A673 (cell line): ENCODE measurements at regions not wholly inside any gene's neighbourhood (a gene's known extent, or its start where the extent isn't known, plus 50 kb on each side); places are given as distances from the start of the nearest gene placed in this dataset.

Experiments used
- BruUV-seq: library from RNA; stranded (reverse); fragments of 400-500 nt; replicated peaks from 2 replicates; lab custom pipeline; 2021; lab: Mats Ljungman, UMichigan
- CTCF ChIA-PET: fragments of 300-600 bp; sonication (Branson Sonifier 250); formaldehyde crosslinking; loops from one replicate; lab custom pipeline; 2022; ENCODE audit warnings: antibody characterized with exemption; lab: Charles Lee
- POLR2A ChIA-PET: fragments of 300-600 bp; sonication (Branson Sonifier 250); formaldehyde crosslinking; loops from one replicate; lab custom pipeline; 2022; ENCODE audit warnings: antibody characterized with exemption; ENCODE audit not compliant: low non-redundant PET; lab: Charles Lee
- DNase-seq: peaks from one replicate; pipeline ENCODE4 v3.0.0-alpha.2; 2015; ENCODE audit warnings: low spot score
- H3K27ac ChIP-seq: fragments of 200-600 bp; sonication (generic); 2 replicates; pipeline ENCODE4 v1.5.1; 2016; ENCODE audit warnings: mixed run types, low read depth, mild to moderate bottlenecking, mixed read lengths, antibody characterized with exemption, low read length; ENCODE audit not compliant: poor library complexity, severe bottlenecking
- H3K27me3 ChIP-seq: fragments of 200-600 bp; sonication (generic); replicated peaks from 2 replicates; pipeline ENCODE4 v1.6.1; 2017; ENCODE audit warnings: mixed run types, low read depth, mild to moderate bottlenecking, mixed read lengths, antibody characterized with exemption, low read length; ENCODE audit not compliant: insufficient read depth, poor library complexity
- H3K36me3 ChIP-seq: fragments of 200-600 bp; sonication (generic); 2 replicates; pipeline ENCODE4 v1.6.1; 2016; ENCODE audit warnings: mixed run types, mild to moderate bottlenecking, mixed read lengths, antibody characterized with exemption, low read length; ENCODE audit not compliant: insufficient read depth, poor library complexity, severe bottlenecking
- H3K4me1 ChIP-seq: fragments of 200-600 bp; sonication (generic); 2 replicates; pipeline ENCODE4 v1.6.1; 2017; ENCODE audit warnings: mixed run types, mild to moderate bottlenecking, mixed read lengths, antibody characterized with exemption, low read length; ENCODE audit not compliant: insufficient read depth, poor library complexity, severe bottlenecking
- H3K4me3 ChIP-seq: fragments of 200-600 bp; sonication (generic); 2 replicates; pipeline ENCODE4 v1.5.1; 2016; ENCODE audit warnings: low read depth, mixed run types, mild to moderate bottlenecking, mixed read lengths, low read length; ENCODE audit not compliant: poor library complexity, severe bottlenecking
- H3K9me3 ChIP-seq: fragments of 200-600 bp; sonication (generic); 2 replicates; pipeline ENCODE4 v1.6.1; 2016; ENCODE audit warnings: mixed run types, low read depth, mild to moderate bottlenecking, mixed read lengths, antibody characterized with exemption, low read length; ENCODE audit not compliant: poor library complexity, severe bottlenecking
- EZH2 ChIP-seq: fragments of 200-600 bp; sonication (generic); IDR thresholded peaks from 2 replicates; pipeline ENCODE4 v1.6.1; 2017; ENCODE audit warnings: borderline replicate concordance, low read depth, mild to moderate bottlenecking, mixed read lengths, antibody characterized with exemption, low read length; ENCODE audit not compliant: poor library complexity, severe bottlenecking
- intact Hi-C: fragments of 100-400 bp; cut with micrococcal nuclease; formaldehyde crosslinking; loops from one replicate; pipeline ENCODE4 v1.10.0; 2022; ENCODE audit not compliant: unreplicated experiment
- TF ChIP-seq, protein P1 (sequence below): fragments of 300-800, 200-600 bp; sonication (generic); conservative IDR thresholded peaks from 2 replicates; pipeline ENCODE4 v1.5.1; 2017; ENCODE audit warnings: low read depth, mild to moderate bottlenecking, antibody characterized with exemption, low read length, moderate library complexity, mixed read lengths

DNA sequence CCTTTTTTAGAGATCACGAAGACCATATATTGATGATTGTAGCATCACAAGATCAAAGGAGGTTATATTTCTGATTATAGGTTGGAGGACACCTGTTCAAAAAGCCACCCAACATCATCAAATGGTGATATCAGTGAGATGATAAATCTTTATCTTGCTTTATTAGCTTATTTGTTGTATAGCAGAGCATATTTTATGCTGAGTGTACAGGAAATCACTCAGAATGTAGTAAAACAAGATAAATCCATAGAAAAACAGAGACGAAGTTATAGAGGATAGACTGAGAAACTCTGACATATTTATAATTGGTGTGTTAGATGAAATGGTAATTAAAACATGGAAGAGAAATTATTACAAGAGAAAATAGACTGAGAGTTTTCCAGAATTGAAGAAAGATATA is 69.8 kb upstream of the DMAC1 start:
- TF ChIP-seq EZH2 = no peak
- TF ChIP-seq, protein P1, sequence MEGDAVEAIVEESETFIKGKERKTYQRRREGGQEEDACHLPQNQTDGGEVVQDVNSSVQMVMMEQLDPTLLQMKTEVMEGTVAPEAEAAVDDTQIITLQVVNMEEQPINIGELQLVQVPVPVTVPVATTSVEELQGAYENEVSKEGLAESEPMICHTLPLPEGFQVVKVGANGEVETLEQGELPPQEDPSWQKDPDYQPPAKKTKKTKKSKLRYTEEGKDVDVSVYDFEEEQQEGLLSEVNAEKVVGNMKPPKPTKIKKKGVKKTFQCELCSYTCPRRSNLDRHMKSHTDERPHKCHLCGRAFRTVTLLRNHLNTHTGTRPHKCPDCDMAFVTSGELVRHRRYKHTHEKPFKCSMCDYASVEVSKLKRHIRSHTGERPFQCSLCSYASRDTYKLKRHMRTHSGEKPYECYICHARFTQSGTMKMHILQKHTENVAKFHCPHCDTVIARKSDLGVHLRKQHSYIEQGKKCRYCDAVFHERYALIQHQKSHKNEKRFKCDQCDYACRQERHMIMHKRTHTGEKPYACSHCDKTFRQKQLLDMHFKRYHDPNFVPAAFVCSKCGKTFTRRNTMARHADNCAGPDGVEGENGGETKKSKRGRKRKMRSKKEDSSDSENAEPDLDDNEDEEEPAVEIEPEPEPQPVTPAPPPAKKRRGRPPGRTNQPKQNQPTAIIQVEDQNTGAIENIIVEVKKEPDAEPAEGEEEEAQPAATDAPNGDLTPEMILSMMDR = no peak
- intact Hi-C loops = no loop called here
- DNase-seq = no peak
- POLR2A ChIA-PET = no interaction called here
- no peaks in the 10 kb centered on the region for H3K9me3 ChIP-seq
- CTCF ChIA-PET = no interaction called here
- no peaks in the 10 kb centered on the region for H3K4me1 ChIP-seq
- no peaks in the 10 kb centered on the region for H3K36me3 ChIP-seq
- H3K4me3 ChIP-seq = no peak overlapping the region
- no peaks in the 10 kb centered on the region for H3K27me3 ChIP-seq
- no peak overlapping the region for H3K27ac ChIP-seq
- BruUV-seq = no TSS peak

DNA sequence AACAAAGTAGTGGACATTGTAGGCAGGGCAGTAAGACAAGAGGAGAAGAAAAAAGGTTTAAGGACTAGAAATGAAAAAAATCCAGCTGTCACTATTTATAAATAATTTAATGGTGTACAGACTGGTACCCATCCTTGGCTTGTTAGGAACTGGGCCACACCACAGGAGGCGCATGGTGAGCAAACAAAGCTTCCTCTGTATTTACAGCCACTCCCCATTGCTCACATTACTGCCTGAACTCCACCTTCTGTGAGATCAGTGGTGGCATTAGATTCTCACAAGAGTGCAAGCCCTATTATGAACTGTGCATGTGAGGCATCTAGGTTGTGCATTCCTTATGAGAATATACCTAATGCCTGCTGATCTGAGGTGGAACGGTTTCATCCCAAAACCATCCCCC is 62.6 kb upstream of the DMAC1 start:
- Histone ChIP-seq H3K36me3 (no peaks in the 10 kb centered on the region), H3K9me3 (no peaks in the 10 kb centered on the region), H3K27me3 (no peaks in the 10 kb centered on the region), H3K27ac (no peak overlapping the region), H3K4me3 (no peak overlapping the region), H3K4me1 (no peaks in the 10 kb centered on the region)
- POLR2A ChIA-PET = no interaction called here
- intact Hi-C loops = no loop called here
- CTCF ChIA-PET = no interaction called here
- no peak for TF ChIP-seq EZH2
- TF ChIP-seq, protein P1 = no peak
- no TSS peak for BruUV-seq
- DNase-seq = no peak

DNA sequence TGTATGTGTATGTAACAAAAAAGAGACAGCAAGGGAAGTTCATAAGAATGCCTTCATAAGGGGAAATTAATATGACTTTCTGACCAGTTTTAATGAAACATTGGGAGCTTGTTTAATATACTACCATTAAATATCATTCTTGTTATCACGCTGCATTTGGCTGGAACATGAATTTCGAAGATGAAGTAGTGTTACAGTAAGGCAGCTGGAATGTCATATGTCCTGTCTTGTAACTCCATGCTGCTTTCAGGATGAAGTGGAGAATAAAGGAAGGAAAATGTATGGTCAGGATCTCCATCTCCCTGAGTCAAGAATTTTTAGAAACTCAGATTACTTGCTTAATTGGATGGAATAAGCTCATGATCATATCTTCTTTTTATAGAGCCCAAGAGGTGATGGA is 61.5 kb upstream of the DMAC1 start:
- intact Hi-C loops = no loop called here
- Histone ChIP-seq H3K9me3 (no peaks in the 10 kb centered on the region), H3K36me3 (no peaks in the 10 kb centered on the region), H3K27ac (no peak overlapping the region), H3K4me1 (no peaks in the 10 kb centered on the region), H3K4me3 (no peak overlapping the region), H3K27me3 (no peaks in the 10 kb centered on the region)
- BruUV-seq = no TSS peak
- ChIA-PET CTCF (no interaction called here), POLR2A (no interaction called here)
- no peak for DNase-seq
- TF ChIP-seq, protein P1 = no peak
- no peak for TF ChIP-seq EZH2
